ENCODE measurements at regions not wholly inside any gene's neighbourhood (a gene's known extent, or its start where the extent isn't known, plus 50 kb on each side); places are given as distances from the start of the nearest gene placed in this dataset.

DNA sequence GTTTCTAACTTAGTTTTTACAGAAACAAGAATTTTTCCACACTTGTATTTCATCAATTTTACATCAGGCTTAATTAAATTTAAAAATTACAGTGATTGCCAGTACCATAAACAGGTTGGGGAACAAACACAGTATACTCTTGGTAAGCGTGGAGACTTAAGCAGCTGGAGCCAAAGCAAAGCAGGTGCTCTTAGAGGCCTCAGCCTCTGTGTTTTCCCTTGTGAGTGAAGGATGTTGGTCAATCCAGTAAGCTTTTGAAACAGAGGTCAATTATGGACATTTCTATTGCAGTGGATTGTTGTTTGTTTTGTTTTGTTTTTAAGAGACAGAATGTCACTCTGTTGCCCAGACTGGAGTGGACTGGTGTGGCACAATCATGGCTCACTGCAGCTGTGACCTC lies 100.6 kb upstream of the CELF2 start:
- no peak for TF ChIP-seq POLR2A (IDR thresholded peaks at IDR 0.05)
- TF ChIP-seq CTCF (IDR thresholded peaks at IDR 0.05): no peak
- no peak for TF ChIP-seq POLR2AphosphoS5 (IDR thresholded peaks at IDR 0.05; ENCODE audit: insufficient read depth in 1 of 2, low read depth in 1 of 2)
